Neural cell (in vitro differentiated cells): ENCODE measurements at regions not wholly inside any gene's neighbourhood (a gene's known extent, or its start where the extent isn't known, plus 50 kb on each side); places are given as distances from the start of the nearest gene placed in this dataset.

Source experiments
- EZH2 ChIP-seq: fragments of 200-600, 300-800 bp; shearing (Covaris generic), sonication (generic); IDR thresholded peaks from 2 replicates; pipeline ENCODE4 v1.6.1; 2014; ENCODE audit warnings: antibody characterized with exemption, low read length, borderline replicate concordance, mild to moderate bottlenecking; ENCODE audit not compliant: insufficient read depth, poor library complexity, severe bottlenecking
- MXI1 ChIP-seq: fragments of 450-650 bp; conservative IDR thresholded peaks from 2 replicates; pipeline ENCODE4 v1.6.1; 2014; ENCODE audit warnings: antibody characterized with exemption, mild to moderate bottlenecking; ENCODE audit not compliant: poor library complexity, severe bottlenecking
- TF ChIP-seq, protein P1 (sequence below): fragments of 450-650 bp; IDR thresholded peaks from 2 replicates; pipeline ENCODE4 v1.5.1; 2014; ENCODE audit warnings: antibody characterized with exemption, mild to moderate bottlenecking, moderate library complexity; ENCODE audit not compliant: poor library complexity, severe bottlenecking

- no peak for TF ChIP-seq EZH2
- TF ChIP-seq MXI1: no peak
- TF ChIP-seq, protein P1, sequence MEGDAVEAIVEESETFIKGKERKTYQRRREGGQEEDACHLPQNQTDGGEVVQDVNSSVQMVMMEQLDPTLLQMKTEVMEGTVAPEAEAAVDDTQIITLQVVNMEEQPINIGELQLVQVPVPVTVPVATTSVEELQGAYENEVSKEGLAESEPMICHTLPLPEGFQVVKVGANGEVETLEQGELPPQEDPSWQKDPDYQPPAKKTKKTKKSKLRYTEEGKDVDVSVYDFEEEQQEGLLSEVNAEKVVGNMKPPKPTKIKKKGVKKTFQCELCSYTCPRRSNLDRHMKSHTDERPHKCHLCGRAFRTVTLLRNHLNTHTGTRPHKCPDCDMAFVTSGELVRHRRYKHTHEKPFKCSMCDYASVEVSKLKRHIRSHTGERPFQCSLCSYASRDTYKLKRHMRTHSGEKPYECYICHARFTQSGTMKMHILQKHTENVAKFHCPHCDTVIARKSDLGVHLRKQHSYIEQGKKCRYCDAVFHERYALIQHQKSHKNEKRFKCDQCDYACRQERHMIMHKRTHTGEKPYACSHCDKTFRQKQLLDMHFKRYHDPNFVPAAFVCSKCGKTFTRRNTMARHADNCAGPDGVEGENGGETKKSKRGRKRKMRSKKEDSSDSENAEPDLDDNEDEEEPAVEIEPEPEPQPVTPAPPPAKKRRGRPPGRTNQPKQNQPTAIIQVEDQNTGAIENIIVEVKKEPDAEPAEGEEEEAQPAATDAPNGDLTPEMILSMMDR: no peak
Measured at GRCh38 chr10:117468665-117469064, 73.9 kb upstream of the EMX2 start.
